OCI-LY3 (cell line): ENCODE measurements at regions not wholly inside any gene's neighbourhood (a gene's known extent, or its start where the extent isn't known, plus 50 kb on each side); places are given as distances from the start of the nearest gene placed in this dataset.

Experiments
- EZH2phosphoT487 ChIP-seq: fragments of 200-600 bp; shearing (Covaris generic); IDR thresholded peaks from 2 replicates; pipeline ENCODE4 v1.6.1; 2018; ENCODE audit warnings: antibody characterized with exemption, mixed run types, low read depth
- TF ChIP-seq, protein P1 (sequence below): fragments of 200-600, 300-600 bp; sonication (generic); IDR thresholded peaks from 2 replicates; pipeline ENCODE4 v1.5.1; 2014; ENCODE audit warnings: antibody characterized with exemption, low read length, low read depth

GRCh38 chr6:37114612-37115011 lies 55.3 kb upstream of the PIM1 start:
- TF ChIP-seq, protein P1, sequence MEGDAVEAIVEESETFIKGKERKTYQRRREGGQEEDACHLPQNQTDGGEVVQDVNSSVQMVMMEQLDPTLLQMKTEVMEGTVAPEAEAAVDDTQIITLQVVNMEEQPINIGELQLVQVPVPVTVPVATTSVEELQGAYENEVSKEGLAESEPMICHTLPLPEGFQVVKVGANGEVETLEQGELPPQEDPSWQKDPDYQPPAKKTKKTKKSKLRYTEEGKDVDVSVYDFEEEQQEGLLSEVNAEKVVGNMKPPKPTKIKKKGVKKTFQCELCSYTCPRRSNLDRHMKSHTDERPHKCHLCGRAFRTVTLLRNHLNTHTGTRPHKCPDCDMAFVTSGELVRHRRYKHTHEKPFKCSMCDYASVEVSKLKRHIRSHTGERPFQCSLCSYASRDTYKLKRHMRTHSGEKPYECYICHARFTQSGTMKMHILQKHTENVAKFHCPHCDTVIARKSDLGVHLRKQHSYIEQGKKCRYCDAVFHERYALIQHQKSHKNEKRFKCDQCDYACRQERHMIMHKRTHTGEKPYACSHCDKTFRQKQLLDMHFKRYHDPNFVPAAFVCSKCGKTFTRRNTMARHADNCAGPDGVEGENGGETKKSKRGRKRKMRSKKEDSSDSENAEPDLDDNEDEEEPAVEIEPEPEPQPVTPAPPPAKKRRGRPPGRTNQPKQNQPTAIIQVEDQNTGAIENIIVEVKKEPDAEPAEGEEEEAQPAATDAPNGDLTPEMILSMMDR = no peak
- no peak for TF ChIP-seq EZH2phosphoT487
